ENCODE measurements at regions not wholly inside any gene's neighbourhood (a gene's known extent, or its start where the extent isn't known, plus 50 kb on each side); places are given as distances from the start of the nearest gene placed in this dataset.
"Not testable (repeated sequence)": the region's sequence is repeated elsewhere in the genome, so short reads cannot be mapped to it uniquely, and the experiment has no call there.

GRCh38 chr6:149138089-149138488 is 179.4 kb upstream of the TAB2 start:
- no peak for DNase-seq
- Mint-ChIP-seq H3K36me3 (peaks cover 38% of the 10 kb centered on the region), H3K27me3 (no peaks in the 10 kb centered on the region), H3K9me3 (ENCODE audit: low read depth) (peaks cover 5% of the 10 kb centered on the region), H3K27ac (peak overlapping the region; percentile 87), H3K4me3 (no peak overlapping the region), H3K4me1 (peaks cover 60% of the 10 kb centered on the region)
- CTCF ChIA-PET = interaction anchor here (0.8 to 2.9 kb wide), 3 partner anchors 11 to 293 kb away, joined by 3 to 11 read pairs (median 3); no protein-coding TSS in a partner anchor
- ATAC-seq = no peak

GRCh38 chr6:149138699-149139294 is 178.7 kb upstream of the TAB2 start:
- CTCF ChIA-PET = interaction anchor here (1.9 to 2.9 kb wide), 2 partner anchors 44 to 56 kb away, joined by 4 to 11 read pairs; no protein-coding TSS in a partner anchor
- DNase-seq (no peak), ATAC-seq (no peak)
- peaks cover 2% of the 10 kb centered on the region for H3K9me3 Mint-ChIP-seq (ENCODE audit: low read depth)
- H3K27me3 Mint-ChIP-seq = no peaks in the 10 kb centered on the region
- peak overlapping the region; percentile 87 for H3K27ac Mint-ChIP-seq
- peak overlapping the region; percentile 15 for H3K4me3 Mint-ChIP-seq
- H3K36me3 Mint-ChIP-seq = peaks cover 39% of the 10 kb centered on the region
- peaks cover 62% of the 10 kb centered on the region for H3K4me1 Mint-ChIP-seq

- peaks cover 67% of the 10 kb centered on the region for H3K4me1 Mint-ChIP-seq
- CTCF ChIA-PET = interaction anchor here (1.0 to 2.9 kb wide), 10 partner anchors 9 to 178 kb away, joined by 3 to 11 read pairs (median 4); partner anchors contain the start of gene TAB2
Observed at GRCh38 chr6:149139782-149140136, 177.8 kb upstream of the TAB2 start.

GRCh38 chr6:149140137-149140909 is 177.2 kb upstream of the TAB2 start:
- ATAC-seq (peak; percentile 78), DNase-seq (peak; percentile 84)
- H3K4me1 Mint-ChIP-seq = peaks cover 70% of the 10 kb centered on the region
- peaks cover 4% of the 10 kb centered on the region for H3K9me3 Mint-ChIP-seq (ENCODE audit: low read depth)
- peak overlapping the region; percentile 74 for H3K4me3 Mint-ChIP-seq
- CTCF ChIA-PET = interaction anchor here (1.0 to 2.9 kb wide), 10 partner anchors 10 to 178 kb away, joined by 3 to 11 read pairs (median 4); partner anchors contain the start of gene TAB2
- H3K36me3 Mint-ChIP-seq = peaks cover 48% of the 10 kb centered on the region
- peak overlapping the region; percentile 97 for H3K27ac Mint-ChIP-seq
- H3K27me3 Mint-ChIP-seq = no peaks in the 10 kb centered on the region

More at GRCh38 chr6:149139782-149140136, 177.8 kb upstream of the TAB2 start:
- H3K27ac Mint-ChIP-seq = peak overlapping the region; percentile 97
- no peak for DNase-seq
- peak overlapping the region; percentile 74 for H3K4me3 Mint-ChIP-seq
- no peak for ATAC-seq
- H3K36me3 Mint-ChIP-seq = peaks cover 45% of the 10 kb centered on the region
- no peaks in the 10 kb centered on the region for H3K27me3 Mint-ChIP-seq
- H3K9me3 Mint-ChIP-seq (ENCODE audit: low read depth) = peaks cover 4% of the 10 kb centered on the region

DNA sequence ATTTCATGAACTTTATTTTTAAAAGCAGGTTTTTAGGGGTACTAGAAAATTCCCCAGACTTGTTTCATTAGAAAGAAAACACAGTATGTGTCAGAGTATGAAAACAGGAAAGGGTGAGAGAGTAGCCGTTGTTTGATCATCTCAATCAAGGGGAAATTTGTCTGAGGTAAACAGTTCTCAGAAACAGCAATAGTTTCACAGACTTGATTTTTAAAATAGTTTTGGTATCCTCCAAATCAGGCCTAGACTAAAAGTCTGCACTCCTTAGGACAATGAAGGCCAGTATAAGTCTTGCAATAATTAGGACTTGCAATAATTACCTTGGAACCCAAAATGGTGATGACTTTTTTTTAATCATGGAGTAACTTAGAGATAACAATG is 176.6 kb upstream of the TAB2 start:
- peaks cover 74% of the 10 kb centered on the region for H3K4me1 Mint-ChIP-seq
- ATAC-seq = peak; percentile 73
- H3K9me3 Mint-ChIP-seq (ENCODE audit: low read depth) = peaks cover 7% of the 10 kb centered on the region
- peaks cover 53% of the 10 kb centered on the region for H3K36me3 Mint-ChIP-seq
- no peak for DNase-seq
- CTCF ChIA-PET = interaction anchor here (1.0 to 1.9 kb wide), 8 partner anchors 10 to 177 kb away, joined by 3 to 7 read pairs (median 4); partner anchors contain the start of gene TAB2
- H3K4me3 Mint-ChIP-seq = peak overlapping the region; percentile 74
- H3K27me3 Mint-ChIP-seq = no peaks in the 10 kb centered on the region
- H3K27ac Mint-ChIP-seq = peak overlapping the region; percentile 97

DNA sequence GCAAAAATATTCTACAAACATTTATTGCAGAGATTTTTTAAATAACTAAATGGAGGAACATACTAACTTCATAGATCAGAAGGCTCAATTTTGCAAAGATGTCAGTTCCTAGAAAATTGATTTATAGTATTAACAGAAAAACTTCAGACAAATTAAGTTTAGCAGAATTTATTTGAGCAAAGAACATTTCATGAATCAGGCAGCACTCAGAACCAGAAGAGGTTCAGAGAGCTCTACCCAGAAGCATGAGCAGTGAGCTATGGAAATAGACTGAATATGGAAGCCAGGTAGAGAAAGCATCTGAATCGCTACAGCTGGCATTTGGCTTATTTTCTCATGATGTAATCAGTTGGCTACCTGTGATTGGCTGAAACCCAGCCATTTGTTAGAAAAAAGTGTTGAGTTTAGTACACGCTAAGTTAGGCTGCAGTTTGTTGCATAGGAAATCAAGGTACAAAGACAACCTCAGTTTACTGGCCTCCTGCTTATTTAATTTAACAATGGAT is 174.5 kb upstream of the TAB2 start:
- ATAC-seq = no peak
- H3K27me3 Mint-ChIP-seq = no peaks in the 10 kb centered on the region
- H3K27ac Mint-ChIP-seq = peak overlapping the region; percentile 71
- peaks cover 83% of the 10 kb centered on the region for H3K4me1 Mint-ChIP-seq
- peaks cover 59% of the 10 kb centered on the region for H3K36me3 Mint-ChIP-seq
- peaks cover 7% of the 10 kb centered on the region for H3K9me3 Mint-ChIP-seq (ENCODE audit: low read depth)
- CTCF ChIA-PET = no interaction called here
- no peak for DNase-seq
- peak overlapping the region; percentile 53 for H3K4me3 Mint-ChIP-seq

DNA sequence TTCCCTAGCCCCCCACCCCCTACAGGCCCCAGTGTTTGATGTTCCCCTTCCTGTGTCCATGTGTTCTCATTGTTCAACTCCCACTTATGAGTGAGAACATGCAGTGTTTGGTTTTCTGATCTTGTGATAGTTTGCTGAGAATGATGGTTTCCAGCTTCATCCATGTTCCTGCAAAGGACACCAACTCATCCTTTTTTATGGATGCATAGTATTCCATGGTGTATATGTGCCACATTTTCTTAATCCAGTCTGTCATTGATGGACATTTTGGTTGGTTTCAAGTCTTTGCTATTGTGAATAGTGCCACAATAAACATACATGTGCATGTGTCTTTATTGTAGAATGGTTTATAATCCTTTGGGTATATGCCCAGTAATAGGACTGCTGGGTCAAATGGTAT is 171.7 kb upstream of the TAB2 start:
- peaks cover 78% of the 10 kb centered on the region for H3K36me3 Mint-ChIP-seq
- not testable (repeated sequence) for ATAC-seq; H3K9me3 Mint-ChIP-seq (ENCODE audit: low read depth); H3K27me3 Mint-ChIP-seq; DNase-seq
- peak overlapping the region; percentile 45 for H3K4me3 Mint-ChIP-seq
- peak overlapping the region; percentile 94 for H3K27ac Mint-ChIP-seq
- H3K4me1 Mint-ChIP-seq = peaks cover 86% of the 10 kb centered on the region
- CTCF ChIA-PET = interaction anchor here (1.3 to 2.2 kb wide), 3 partner anchors 13 to 100 kb away, joined by 3 to 7 read pairs (median 4); no protein-coding TSS in a partner anchor

DNA sequence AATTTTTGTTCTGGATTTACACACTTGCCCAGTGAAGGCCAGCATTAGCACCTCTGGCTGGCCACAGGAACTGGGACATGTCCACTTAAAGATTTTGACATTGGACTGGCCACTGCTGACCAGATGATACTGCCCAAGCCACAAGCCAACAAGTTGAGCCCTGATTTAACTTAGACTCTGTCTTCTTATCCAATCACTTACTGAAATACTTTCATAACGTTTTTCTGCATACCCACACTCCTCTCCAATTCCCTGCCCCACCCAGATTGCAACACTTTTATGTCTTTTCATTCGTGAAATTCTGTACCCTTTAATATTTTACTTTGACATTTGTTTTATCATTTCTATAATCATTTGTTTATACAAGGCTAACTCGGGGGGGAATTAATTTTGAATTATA is 170.3 kb upstream of the TAB2 start:
- Mint-ChIP-seq H3K27me3 (no peaks in the 10 kb centered on the region), H3K9me3 (ENCODE audit: low read depth) (peaks cover 5% of the 10 kb centered on the region), H3K4me1 (peaks cover 86% of the 10 kb centered on the region), H3K4me3 (peak overlapping the region; percentile 45), H3K36me3 (peaks cover 76% of the 10 kb centered on the region), H3K27ac (peak overlapping the region; percentile 94)
- DNase-seq = no peak
- CTCF ChIA-PET = interaction anchor here (1.0 to 2.1 kb wide), 7 partner anchors 17 to 171 kb away, joined by 3 to 6 read pairs (median 4); partner anchors contain the start of gene TAB2
- no peak for ATAC-seq

DNA sequence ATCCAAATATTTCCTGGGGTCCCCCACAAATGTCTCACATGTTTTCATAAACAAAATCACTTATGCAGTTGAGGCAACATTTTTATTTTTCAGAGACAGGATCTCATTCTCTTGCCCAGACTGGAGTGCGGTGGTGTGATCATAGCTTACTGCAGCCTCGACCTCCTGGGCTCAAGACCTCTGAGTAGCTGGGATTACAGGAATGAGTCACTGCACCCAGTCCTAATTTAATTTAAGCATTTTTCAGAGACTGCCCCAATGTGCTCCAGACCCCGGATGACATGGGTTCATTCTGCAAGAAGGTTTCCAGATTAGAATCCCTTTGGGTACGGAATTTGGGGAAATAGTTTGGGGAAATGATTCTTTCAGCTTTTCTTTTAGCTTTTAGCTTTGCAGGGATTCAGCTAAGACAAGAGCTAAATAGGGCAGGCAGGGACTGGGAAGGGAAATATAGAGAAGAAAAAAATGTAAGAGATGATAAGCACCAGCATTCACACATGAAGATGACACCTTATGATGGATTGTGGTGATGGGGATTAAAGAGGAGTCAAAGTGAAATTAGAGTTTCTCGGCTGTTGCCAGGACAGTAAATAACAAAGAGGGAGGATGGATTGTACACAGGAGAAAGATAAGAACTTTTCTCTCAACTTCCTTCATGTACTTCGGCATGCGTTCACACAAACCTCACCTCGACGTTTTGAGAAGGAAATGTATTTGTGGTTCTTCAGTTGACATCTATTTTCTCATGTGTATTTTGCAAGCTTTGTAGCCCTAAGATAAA is 169.4 kb upstream of the TAB2 start:
- DNase-seq = peak; percentile 73
- ATAC-seq = peak; percentile 71
- Mint-ChIP-seq H3K27ac (peak overlapping the region; percentile 94), H3K27me3 (no peaks in the 10 kb centered on the region), H3K9me3 (ENCODE audit: low read depth) (peaks cover 5% of the 10 kb centered on the region), H3K4me3 (peak overlapping the region; percentile 60), H3K36me3 (peaks cover 72% of the 10 kb centered on the region), H3K4me1 (peaks cover 90% of the 10 kb centered on the region)
- CTCF ChIA-PET = interaction anchor here (0.6 to 2.1 kb wide), 10 partner anchors 16 to 170 kb away, joined by 3 to 6 read pairs (median 4); partner anchors contain the start of gene TAB2

DNA sequence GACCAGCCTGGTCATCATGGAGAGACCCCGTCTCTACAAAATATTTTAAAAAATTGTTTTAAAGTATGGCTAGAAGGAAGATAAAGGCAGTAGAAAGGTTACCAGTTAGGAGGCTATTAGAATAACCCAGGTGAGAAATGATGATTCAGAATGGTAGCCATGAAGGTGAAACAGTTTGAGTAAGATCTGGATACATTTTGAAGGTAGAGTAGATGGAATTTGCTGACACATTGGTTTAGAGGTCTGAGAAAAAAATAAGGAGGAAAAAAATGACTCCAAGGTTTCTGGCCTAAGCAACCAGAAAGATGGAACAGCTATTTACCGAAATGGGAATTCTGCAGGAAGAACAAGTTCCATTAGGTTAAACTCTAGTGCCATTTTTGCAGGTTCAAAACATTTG is 167.9 kb upstream of the TAB2 start:
- DNase-seq (no peak), ATAC-seq (no peak)
- H3K36me3 Mint-ChIP-seq = peaks cover 64% of the 10 kb centered on the region
- H3K4me1 Mint-ChIP-seq = peaks cover 95% of the 10 kb centered on the region
- peaks cover 3% of the 10 kb centered on the region for H3K9me3 Mint-ChIP-seq (ENCODE audit: low read depth)
- CTCF ChIA-PET = interaction anchor here (1.8 to 4.8 kb wide), 2 partner anchors 16 to 66 kb away, joined by 6 to 26 read pairs; no protein-coding TSS in a partner anchor
- no peaks in the 10 kb centered on the region for H3K27me3 Mint-ChIP-seq
- peak overlapping the region; percentile 6 for H3K4me3 Mint-ChIP-seq
- peak overlapping the region; percentile 94 for H3K27ac Mint-ChIP-seq

GRCh38 chr6:149150301-149150700 is 167.2 kb upstream of the TAB2 start:
- CTCF ChIA-PET = interaction anchor here (1.0 to 4.8 kb wide), 6 partner anchors 10 to 107 kb away, joined by 3 to 26 read pairs (median 5); no protein-coding TSS in a partner anchor
- peak overlapping the region; percentile 53 for H3K4me3 Mint-ChIP-seq
- no peaks in the 10 kb centered on the region for H3K27me3 Mint-ChIP-seq
- ATAC-seq = no peak
- H3K4me1 Mint-ChIP-seq = peaks cover 96% of the 10 kb centered on the region
- H3K36me3 Mint-ChIP-seq = peaks cover 65% of the 10 kb centered on the region
- peaks cover 4% of the 10 kb centered on the region for H3K9me3 Mint-ChIP-seq (ENCODE audit: low read depth)
- DNase-seq = no peak
- H3K27ac Mint-ChIP-seq = peak overlapping the region; percentile 94

DNA sequence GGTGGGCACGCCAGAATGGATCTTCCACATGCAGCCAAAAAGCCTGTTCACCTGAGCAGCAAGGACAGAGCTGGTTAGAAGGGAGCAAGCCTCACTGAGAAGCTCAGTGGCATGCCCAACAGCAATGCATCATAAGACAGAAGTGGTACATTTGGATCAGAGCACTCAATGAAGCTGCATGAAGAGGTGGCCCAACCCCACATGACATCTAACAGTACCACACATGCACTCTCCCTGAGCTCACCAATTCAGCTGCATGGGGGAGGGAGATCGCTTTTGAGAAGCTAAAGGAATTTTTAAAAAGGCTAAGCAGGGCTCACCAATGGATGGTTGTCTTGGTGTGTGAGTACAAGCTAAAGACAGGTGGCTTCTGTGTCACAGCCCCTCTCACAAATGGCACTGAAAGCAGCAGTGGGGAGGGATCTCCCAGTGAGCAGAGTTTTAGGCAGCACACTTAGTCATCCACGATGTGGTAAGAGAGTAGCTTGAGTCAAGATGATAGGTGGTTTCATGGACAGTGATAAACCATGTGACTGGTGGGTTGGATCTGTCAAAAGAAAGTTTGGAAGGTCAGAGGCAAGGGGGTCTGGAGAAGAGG is 166.6 kb upstream of the TAB2 start:
- H3K4me1 Mint-ChIP-seq = peaks cover 94% of the 10 kb centered on the region
- ATAC-seq = peak; percentile 60
- peak overlapping the region; percentile 94 for H3K27ac Mint-ChIP-seq
- peak overlapping the region; percentile 53 for H3K4me3 Mint-ChIP-seq
- peak; percentile 81 for DNase-seq
- no peaks in the 10 kb centered on the region for H3K27me3 Mint-ChIP-seq
- peaks cover 63% of the 10 kb centered on the region for H3K36me3 Mint-ChIP-seq
- CTCF ChIA-PET = interaction anchor here (0.8 to 4.8 kb wide), 9 partner anchors 11 to 281 kb away, joined by 3 to 26 read pairs (median 5); no protein-coding TSS in a partner anchor
- peaks cover 3% of the 10 kb centered on the region for H3K9me3 Mint-ChIP-seq (ENCODE audit: low read depth)
